ENCODE measurements at regions not wholly inside any gene's neighbourhood (a gene's known extent, or its start where the extent isn't known, plus 50 kb on each side); places are given as distances from the start of the nearest gene placed in this dataset.
"Not testable (repeated sequence)": the region's sequence is repeated elsewhere in the genome, so short reads cannot be mapped to it uniquely, and the experiment has no call there.

DNA sequence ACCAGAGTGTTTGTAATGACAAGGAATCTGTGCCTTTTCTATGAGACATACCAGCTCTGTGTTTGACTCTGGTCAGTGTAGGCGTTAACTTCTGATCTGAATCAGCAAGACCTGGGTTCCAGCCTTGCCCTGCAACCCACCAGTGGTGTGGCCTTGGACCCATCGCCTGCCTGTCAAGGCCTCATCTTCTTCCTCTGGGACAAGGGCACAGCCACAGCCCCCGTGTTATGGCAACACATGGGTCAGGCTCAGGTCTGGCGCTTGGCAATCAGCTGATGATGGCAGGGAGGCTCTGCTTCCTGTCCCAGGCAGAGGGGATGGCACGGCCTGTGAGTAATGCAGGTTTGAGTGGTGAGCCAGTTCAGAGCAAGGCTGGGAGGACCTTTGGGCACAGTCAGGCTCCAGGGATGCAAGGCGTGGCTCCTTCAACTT is 69.1 kb upstream of the PLGLB2 start:
- DNase-seq (ENCODE audit: low read depth): not testable (repeated sequence)

DNA sequence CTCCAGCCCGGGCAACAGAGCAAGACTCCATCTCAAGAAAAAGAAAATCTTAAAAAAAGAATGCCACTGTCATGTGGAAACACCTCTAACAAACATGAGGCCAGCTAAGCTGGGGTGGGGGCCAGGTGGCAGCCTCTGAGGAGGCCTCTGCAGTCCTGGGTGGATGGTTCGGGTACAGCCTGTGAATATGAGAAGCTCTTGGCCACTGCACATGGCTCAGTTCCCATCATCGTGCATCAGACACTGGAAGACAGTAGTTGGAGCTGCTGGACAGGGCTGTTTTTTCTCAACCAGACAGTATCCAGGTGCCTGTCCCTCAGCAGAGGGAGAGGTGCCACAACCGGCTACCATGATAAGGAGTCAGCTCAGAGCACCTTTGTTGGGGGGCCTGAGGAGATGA is 67.9 kb upstream of the PLGLB2 start:
- not testable (repeated sequence) for DNase-seq (ENCODE audit: low read depth)

DNA sequence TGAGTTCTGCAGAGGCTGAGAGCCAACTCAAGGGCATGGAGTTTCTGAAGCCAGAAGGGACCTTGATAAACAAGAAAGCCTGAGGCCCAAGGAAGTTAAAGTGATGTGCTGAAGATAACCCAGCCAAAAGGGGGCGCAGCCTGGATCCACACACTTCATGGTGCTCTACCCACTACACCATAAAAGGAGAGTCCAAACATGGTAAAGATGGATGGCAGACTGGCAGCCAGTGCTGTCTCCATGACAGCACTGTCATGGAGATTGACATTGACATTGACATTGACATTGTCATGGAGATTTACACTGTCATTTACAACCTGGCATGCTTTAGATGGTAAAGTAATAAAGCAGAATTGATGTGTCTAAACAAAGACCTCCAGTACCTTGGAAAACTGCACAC is 67.2 kb upstream of the PLGLB2 start:
- not testable (repeated sequence) for DNase-seq (ENCODE audit: low read depth)

DNA sequence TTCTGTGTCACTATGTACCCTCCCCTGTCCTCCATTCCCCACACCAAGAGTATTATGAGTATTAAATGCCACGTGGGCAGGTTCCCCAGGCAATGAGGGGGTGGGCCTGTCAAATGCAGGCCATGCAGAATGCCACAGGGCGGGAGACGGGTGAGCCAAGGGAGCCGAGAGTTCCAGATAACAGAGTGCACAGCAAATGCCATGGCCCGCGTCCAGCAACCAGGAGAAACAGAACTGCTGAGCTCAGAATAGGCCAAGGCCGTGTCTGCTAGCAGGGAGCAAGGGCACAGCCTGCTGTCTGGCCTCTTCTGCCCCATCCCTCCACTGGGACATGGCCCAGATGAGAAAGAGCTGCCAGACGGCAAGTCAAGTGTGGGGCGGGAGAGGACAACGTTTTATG is 64.4 kb upstream of the PLGLB2 start:
- not testable (repeated sequence) for DNase-seq (ENCODE audit: low read depth)

DNA sequence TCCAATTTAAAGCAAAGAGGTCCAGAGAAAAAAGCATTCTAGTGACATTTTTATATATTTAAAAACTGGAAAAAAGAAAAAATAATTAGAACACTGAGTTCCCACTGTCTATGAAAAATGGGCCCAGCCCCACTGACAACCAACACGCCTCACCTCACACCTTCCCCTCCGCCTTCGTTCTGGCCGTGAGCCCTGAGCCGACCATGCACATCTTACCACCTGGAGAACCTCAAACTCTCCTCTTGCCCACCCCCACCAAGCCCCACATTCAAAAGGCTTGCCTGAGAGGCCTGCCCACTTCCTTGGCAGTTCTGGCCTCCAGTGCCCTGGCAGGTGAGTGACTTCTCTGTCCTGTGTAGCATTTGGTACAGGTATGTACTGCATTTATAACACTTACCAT is 63.9 kb upstream of the PLGLB2 start:
- DNase-seq (ENCODE audit: low read depth): not testable (repeated sequence)

DNA sequence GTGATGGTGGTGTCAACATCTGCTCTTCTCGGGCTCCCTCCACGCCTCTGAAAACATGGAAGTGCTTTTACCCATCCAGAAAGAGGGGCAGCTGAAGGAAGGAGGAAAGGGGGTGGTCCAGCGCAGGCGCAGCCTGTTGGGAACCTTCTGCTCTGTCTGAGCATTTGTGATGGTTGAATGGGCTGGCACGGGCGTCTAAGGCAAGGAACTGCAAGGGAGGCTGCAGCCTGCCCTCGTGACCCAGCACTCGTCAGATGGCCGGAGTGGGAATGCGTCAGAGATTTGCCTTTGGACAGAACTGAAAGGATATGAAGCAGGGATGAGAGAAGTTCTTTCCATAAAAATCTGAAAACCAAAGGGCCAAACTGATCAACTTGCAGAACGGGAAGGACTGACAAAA is 62.3 kb upstream of the PLGLB2 start:
- DNase-seq (ENCODE audit: low read depth): not testable (repeated sequence)

DNA sequence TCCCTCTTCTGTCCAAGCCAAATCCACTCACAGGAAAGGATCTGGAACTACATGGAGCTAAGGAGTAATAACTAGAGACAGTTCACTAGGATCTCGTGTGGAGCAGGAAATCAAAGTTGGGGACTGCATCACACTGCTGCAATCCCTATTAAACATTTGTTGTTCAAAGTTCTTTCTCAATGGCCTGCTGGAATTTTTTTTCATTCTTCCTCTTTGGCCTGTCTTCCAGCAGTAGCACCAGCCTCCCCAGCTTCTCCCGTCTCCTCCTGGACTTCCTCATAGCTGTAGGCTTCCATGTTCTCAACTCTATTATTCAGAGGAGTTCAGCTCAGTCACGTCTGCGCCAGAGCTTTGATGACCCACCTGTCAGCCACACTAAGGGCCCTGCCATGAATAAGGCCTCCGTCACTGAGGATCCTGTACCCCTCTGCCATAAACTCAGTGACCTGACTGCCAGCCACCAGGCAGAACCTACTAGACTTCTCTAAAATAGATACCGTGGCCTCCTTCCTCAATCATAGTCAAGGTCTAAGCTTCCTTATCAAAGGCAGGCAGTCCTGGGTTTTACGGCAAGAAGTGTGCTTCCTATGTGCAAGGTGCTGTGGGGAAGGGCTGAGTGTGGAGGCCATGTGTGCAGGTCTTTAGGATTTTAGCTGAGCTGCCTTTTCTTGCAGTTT is 60.9 kb upstream of the PLGLB2 start:
- not testable (repeated sequence) for DNase-seq (ENCODE audit: low read depth)

DNA sequence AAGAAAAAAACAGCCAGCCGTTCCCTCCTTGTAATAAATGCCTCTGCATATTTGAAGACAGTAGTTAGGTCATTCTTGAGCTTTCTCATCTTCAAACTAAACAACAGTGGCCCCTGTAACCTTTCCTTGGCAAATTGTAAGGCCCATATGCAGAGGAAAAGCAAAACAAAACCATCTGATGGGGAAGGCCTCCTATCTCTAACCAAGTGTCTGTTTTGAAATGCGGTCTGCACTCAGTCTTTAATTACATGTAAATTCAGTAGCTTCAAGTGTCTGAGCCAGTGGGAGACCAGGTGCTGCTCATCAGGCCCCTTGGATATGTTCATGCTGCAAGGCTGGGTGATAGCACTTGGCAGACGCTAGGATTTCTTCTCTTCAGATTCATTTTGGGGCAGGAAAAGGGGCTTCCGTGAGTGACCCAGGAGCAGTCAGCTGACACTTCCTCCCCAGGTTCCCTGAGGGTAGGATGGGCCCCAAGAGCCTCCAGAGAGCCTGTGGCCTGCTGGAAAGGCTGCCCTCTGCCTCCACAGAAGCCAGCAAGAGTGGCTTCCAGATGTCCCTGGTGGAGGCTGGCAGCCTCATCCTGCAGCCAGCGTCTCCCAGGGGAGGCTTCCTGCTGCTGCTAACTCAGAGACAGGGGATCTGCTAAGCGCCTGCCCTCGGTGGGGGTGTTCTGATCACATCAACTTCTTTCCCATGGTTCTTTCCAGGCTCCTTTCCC is 60.2 kb upstream of the PLGLB2 start:
- DNase-seq (ENCODE audit: low read depth): not testable (repeated sequence)

DNA sequence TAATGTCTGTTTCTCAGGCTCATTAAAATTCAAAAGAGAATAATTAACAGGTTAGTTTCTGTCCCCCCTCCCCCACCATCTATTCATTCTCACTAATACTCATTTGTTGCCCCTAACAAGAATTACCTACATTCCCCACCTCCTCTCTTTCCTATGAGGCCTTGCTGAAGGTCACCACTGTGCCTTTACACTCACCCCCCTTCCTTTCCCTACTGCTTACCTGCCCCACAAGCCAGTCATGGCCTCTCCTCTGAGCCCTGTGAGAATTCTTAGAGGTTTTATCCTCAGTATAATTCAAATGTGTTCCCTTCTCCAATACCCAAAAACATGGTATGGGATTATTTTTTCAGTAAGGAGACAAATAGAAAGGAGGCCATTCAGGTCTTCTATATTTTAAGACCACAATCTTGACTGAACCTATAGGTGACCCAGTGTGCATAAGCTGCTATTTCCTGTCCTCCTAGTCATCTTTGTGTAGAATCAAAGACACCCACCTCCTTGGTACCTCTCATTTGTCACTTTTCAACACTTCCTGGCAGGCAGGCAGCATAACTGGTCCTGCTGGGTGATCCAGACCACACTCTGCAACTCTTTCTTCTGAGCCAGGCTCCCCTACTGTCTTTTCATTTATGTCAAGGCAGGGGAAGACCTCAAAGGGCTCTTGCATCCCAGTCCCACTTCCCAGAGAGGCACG is 55.8 kb upstream of the PLGLB2 start:
- DNase-seq (ENCODE audit: low read depth): not testable (repeated sequence)

DNA sequence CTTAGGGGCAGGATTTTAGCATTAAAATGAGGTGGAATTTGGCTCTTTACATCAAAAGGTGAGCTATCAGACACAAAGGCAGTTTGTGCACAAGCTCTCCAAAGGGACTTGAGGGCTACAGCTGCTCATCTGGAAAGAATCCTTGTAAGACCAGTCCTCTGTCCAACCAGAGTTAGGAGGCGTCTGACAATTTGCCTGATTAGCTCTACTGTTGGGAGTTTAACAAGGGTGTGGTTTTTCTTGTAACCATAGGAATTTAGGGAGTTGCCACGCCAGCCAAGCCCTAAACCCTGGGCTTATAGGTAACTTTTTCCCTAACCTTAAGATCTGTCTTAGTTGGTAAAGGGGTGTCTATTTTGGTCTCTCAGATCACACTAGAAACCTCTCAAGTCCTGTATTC is 55.0 kb upstream of the PLGLB2 start:
- DNase-seq (ENCODE audit: low read depth): not testable (repeated sequence)

DNA sequence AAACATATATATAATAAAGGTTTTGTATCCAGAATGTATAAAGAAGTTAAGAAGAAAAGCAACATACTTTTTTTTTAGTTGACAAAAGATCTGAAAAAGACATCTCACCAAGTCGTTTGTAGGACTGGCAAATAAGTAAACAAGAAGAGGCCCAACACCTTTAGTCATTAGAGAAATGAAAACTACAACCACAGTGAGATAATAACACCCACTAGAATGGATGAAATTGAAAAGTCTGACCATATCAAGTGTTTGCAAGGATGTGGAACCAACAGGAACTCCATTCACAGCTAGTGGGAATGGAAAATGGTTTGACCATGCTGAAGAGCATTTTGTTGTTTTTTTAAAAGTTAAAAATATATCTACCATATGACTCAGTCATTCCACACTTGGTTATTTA is 54.0 kb upstream of the PLGLB2 start:
- DNase-seq (ENCODE audit: low read depth): not testable (repeated sequence)

DNA sequence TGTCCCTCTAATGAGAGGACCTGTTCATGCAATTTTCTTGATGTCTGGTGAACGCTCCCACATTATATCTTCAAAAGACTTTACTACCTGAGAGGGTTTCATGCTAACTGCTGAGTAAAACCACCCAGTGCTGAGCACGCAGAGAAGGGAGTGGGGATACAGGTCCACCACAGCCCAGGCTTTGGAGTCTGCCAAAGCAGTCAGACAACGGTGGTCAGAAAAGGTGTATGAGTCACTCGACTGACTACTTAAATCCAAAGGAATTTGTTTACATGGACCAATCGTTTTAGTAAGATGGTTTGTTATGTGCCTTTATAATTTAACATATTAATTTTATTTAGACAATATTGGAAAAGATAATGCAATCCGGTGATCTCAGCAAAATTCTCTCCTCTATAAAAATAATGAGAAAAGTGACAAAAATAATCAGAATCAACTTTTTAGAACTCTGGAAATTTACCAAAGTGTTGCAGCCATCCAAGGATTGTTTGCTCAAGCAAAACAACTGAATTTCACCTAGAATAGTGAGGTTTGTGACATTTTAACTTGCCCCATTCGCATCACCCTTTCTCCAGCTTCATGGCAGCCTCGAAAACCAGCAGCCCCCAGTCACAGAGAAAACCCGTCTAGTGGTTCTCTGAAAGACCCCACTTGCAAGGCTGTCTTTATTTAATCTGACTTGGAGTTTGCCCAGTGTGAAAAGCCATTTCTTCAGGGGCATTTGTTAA is 52.1 kb upstream of the PLGLB2 start:
- not testable (repeated sequence) for DNase-seq (ENCODE audit: low read depth)

Measured in stimulated activated CD8-positive, alpha-beta memory T cell treated with anti-CD3 and anti-CD28 coated beads, Interleukin-7, amount 100 ng/mL, for 24 hours (primary cell).